HL-60 (cell line): ENCODE measurements at regions not wholly inside any gene's neighbourhood (a gene's known extent, or its start where the extent isn't known, plus 50 kb on each side); places are given as distances from the start of the nearest gene placed in this dataset.

ENCODE experiments used
- DNase-seq, 2 experiments: peaks; one replicate each; pipeline ENCODE4 v3.0.0-alpha.2; 2010 to 2020; ENCODE audit warnings: low read depth in 1 of 2, low spot score in 1 of 2
- H3K27ac ChIP-seq: fragments of 250-450 bp; sonication (Bioruptor Pico); replicated peaks from 2 replicates; pipeline ENCODE4 v1.5.1; 2020; ENCODE audit warnings: mild to moderate bottlenecking, moderate library complexity
- H3K27me3 ChIP-seq: fragments of 250-450 bp; sonication (Bioruptor Pico); 2 replicates; pipeline ENCODE4 v1.5.1; 2021; ENCODE audit warnings: mild to moderate bottlenecking, moderate library complexity; ENCODE audit not compliant: insufficient read depth, poor library complexity, severe bottlenecking
- H3K4me3 ChIP-seq: replicated peaks from 2 replicates; pipeline ENCODE4 v1.5.1; 2011; ENCODE audit warnings: mild to moderate bottlenecking, control low read depth, low read length; ENCODE audit not compliant: insufficient read depth
- CTCF ChIP-seq: IDR thresholded peaks from one replicate; pipeline ENCODE4 v1.5.1; 2011; ENCODE audit warnings: low read length, control low read depth, inconsistent platforms; ENCODE audit not compliant: insufficient read depth
- GABPA ChIP-seq: IDR thresholded peaks from 2 replicates; pipeline ENCODE4 v1.6.1; 2012; ENCODE audit warnings: low read depth
- POLR2AphosphoS5 ChIP-seq: IDR thresholded peaks from 2 replicates; pipeline ENCODE4 v1.6.1; 2012; ENCODE audit warnings: low read depth
- REST ChIP-seq: IDR thresholded peaks from 2 replicates; pipeline ENCODE4 v1.6.1; 2012; ENCODE audit warnings: low read depth; ENCODE audit not compliant: insufficient replicate concordance
- SPI1 ChIP-seq: IDR thresholded peaks from 2 replicates; pipeline ENCODE4 v1.6.1; 2012; ENCODE audit warnings: low read depth, mild to moderate bottlenecking, borderline replicate concordance

- H3K27ac ChIP-seq = no peak overlapping the region
- peaks cover 3% of the 10 kb centered on the region for H3K27me3 ChIP-seq
- H3K4me3 ChIP-seq = no peak overlapping the region
- TF ChIP-seq SPI1 (no peak), REST (no peak), POLR2AphosphoS5 (no peak), CTCF (no peak), GABPA (no peak)
- no peak for DNase-seq
Measured at GRCh38 chr13:44128552-44129001, 245.0 kb upstream of the SERP2 start.

GRCh38 chr13:44129418-44129817 is 244.2 kb upstream of the SERP2 start:
- H3K27ac ChIP-seq = no peak overlapping the region
- H3K4me3 ChIP-seq = no peak overlapping the region
- no peak for TF ChIP-seq CTCF
- no peak for TF ChIP-seq POLR2AphosphoS5
- no peak for TF ChIP-seq SPI1
- TF ChIP-seq REST = no peak
- no peak for TF ChIP-seq GABPA
- DNase-seq = no peak
- peaks cover 3% of the 10 kb centered on the region for H3K27me3 ChIP-seq

- no peak overlapping the region for H3K4me3 ChIP-seq
- DNase-seq = no peak
- TF ChIP-seq SPI1 (no peak), CTCF (no peak), POLR2AphosphoS5 (no peak), GABPA (no peak), REST (no peak)
- peaks cover 3% of the 10 kb centered on the region for H3K27me3 ChIP-seq
- no peak overlapping the region for H3K27ac ChIP-seq
Measured at GRCh38 chr13:44131069-44131614, 242.5 kb upstream of the SERP2 start.
